GM19452 (cell line): ENCODE measurements at regions not wholly inside any gene's neighbourhood (a gene's known extent, or its start where the extent isn't known, plus 50 kb on each side); places are given as distances from the start of the nearest gene placed in this dataset.

Experiments
- ATAC-seq: cut with Tn5 transposase; IDR thresholded peaks from one replicate; pipeline ENCODE4 v1.9.1; 2021; ENCODE audit not compliant: unreplicated experiment

- ATAC-seq: no peak
Measured at GRCh38 chr5:68447136-68447929, 231.8 kb downstream of the PIK3R1 start.

DNA sequence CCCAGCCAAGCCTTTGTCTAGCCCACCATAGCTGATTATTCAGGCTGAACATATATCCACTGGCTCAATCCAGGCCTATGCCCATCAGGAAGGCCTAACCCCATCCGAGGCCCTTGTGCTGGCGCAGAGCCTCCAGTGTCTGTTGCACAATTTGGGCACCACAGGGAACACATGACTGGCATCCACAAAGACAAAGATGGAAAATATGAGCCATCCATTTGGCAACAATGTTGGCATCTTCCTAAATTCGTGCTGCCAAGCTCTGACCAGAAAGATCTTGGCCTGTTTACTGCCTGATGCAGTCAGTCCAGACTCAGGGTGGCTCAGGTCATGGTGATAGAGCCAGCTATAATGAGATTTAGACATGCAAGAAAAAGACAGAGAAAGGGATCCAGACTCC, 233.8 kb downstream of the PIK3R1 start:
- ATAC-seq: no peak

GRCh38 chr5:68450245-68450852, 234.8 kb downstream of the PIK3R1 start:
- ATAC-seq: no peak

- no peak for ATAC-seq
Measured at GRCh38 chr5:68452286-68452685, 236.7 kb downstream of the PIK3R1 start.

- no peak for ATAC-seq
Measured at GRCh38 chr5:68454172-68454571, 238.6 kb downstream of the PIK3R1 start.

GRCh38 chr5:68454766-68455165, 239.2 kb downstream of the PIK3R1 start:
- no peak for ATAC-seq

DNA sequence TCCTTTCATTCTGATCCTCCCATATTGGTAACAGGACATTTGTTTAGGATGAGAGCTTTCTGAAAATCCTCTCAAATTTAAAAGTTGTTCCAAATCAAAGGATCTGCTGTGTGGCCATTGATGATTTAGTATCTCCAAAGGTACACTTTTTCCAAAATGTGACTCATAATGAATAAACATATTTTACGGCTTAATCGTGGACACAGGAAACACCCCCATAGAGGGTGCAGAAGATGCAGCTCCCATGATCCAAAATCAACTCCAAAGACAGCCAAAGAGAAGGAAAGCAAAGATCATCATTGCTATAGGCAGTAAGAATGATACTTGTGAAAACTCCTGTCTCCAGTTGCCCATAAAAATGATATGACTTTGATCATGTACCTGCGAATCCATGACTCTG, 239.7 kb downstream of the PIK3R1 start:
- no peak for ATAC-seq

DNA sequence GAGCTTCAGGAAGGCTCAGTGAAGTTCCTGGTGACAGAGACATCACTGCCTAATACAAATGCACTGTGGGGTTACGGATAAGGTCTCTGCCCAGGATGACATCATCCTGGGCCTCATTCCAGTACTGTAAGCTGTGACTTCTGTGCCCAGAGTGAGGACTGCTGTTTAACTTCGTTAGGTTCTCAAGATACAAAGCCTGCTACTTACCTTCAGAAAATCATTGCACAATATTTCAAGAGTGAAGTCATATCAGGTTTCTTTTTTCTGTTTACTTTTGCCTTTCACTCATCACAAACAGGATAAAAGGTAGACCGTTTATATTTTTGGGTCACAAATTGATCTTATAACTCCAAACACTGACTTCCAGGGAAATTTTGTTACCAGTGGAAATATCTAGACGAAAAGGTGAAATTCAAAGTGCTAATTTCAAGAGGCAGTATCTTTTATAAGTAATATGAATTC, 241.2 kb downstream of the PIK3R1 start:
- no peak for ATAC-seq

DNA sequence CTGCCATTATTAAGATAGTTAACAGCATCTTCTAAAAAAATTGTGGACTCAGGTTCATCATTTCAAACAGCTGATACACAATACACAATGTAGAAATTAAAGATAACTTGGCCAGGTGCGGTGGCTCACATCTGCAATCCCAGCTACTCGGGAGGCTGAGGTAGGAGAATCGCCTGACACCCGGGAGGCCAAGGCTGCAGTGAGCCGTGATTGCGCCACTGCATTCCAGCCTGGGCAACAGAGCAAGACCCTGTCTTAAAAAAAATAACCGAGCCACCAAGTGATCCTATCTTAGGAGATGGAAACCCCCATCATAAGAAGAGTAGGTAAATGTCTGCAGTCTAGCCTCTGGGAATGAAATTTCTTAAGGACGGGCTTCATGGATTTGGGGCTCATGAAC, 241.7 kb downstream of the PIK3R1 start:
- ATAC-seq: no peak

DNA sequence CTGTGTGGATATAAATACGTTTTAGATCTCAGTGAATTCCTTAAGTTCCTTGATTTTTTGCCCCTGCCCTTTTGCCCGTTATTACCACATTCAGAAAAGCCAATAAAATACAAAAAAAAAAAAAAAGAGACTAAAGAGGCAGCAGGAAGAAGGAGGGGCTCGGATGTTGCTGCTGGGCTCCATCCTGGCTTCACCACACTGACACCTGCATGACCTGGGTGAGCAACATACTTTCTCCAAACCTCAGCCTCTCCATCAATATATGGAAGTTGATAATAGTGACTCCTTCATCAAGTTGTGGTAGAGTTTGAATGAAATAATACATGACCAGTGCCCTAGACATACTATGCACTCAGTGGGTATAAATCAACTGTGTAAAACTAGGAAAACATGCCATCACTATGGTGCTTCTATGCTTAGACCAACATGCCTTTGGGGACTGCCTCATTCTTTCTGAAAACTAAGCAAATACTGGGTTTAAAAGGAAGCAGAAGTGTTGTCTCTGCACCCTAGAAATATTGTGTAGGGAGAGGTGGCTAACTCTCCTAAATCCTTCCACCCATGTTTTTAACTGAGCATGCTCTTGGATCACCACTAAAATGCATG, 243.0 kb downstream of the PIK3R1 start:
- no peak for ATAC-seq

DNA sequence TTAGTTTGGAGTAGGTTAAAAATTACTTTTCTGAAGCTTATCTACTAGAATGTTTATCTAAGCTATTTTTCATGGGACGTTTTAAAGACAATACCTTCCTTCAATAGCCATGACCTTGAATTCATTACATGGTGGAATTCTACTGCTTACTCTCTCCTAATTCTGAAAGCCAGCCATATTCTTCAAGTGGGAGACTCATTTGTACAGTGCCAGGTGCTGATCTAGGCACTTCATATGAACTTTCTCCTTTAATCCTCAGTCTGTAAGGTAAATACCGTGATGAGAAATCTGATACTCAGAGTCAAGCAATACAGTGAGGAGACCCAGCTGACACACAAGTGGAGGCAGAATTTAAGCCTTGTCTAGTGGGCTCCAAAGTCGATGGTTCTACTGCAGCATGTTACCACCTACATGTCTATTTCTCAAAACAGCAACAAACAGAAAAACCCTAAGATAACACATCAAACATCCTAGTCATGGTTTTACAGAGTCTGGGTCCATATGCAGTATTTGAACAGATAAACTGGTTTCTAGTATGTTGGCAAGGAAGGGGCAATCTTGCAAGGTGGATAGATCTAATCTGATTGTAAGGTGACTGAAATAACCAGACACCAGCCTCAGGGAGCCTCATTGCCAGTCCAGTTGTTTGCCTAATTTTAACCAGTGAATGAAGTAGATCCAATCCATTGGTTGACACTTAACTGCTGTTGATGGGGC, 243.7 kb downstream of the PIK3R1 start:
- ATAC-seq: no peak

- no peak for ATAC-seq
Measured at GRCh38 chr5:68459810-68460139, 244.2 kb downstream of the PIK3R1 start.

DNA sequence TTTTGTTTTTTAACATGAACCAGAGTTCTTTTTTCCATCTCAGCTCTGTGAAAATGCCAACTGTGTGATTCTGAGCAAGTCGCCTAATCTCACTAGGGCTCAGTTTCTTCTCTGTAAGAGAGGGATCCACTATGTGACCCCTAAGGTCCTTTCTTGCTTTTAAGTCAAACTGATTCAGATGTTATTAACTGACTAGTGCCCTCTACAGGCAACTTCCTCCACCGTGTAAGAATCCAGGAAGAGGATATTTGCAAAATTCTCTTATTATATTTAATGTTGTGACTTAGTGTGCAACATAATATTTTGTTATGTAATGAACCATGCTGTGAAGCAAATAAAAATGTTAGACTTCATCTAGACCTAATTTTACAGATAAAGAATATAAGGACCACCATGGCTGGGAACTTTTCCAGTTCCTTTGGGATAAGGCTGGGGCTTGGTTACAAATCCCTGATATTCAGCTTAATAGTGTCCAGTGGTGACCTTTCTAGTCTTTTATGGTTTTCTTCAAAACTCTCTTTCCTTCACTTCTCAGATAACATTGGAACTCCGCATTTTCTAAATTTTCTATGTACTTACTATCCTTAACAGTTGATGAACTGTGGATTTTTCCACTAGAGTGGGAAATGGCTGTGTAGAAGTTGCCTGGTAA, 244.7 kb downstream of the PIK3R1 start:
- ATAC-seq: no peak

GRCh38 chr5:68463606-68464005, 248.1 kb downstream of the PIK3R1 start:
- no peak for ATAC-seq

- ATAC-seq: no peak
Measured at GRCh38 chr5:68464424-68464823, 248.9 kb downstream of the PIK3R1 start.

- no peak for ATAC-seq
Measured at GRCh38 chr5:68465133-68465532, 249.6 kb downstream of the PIK3R1 start.

GRCh38 chr5:68465934-68466551, 250.5 kb downstream of the PIK3R1 start:
- ATAC-seq: no peak

GRCh38 chr5:68467208-68467607, 251.7 kb downstream of the PIK3R1 start:
- no peak for ATAC-seq

DNA sequence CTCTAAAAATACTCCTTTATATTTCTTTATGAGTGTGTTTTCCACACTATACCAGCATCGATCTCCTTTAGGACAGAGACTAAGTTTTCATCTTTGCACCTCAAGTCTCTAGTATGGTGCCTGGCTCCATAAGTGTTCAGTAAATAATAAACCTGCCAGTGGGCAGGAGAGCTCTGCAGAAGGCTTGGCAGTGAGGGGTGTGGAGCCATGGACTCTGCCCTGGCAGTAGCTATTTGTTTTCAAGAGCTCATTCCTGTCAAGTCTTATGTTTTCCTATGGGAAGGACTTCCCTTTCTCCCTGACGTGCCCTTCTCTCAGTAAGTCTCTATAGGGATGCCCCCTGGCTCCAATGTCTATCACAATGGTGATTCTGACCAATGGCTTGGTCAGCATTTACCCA, 252.2 kb downstream of the PIK3R1 start:
- ATAC-seq: no peak

DNA sequence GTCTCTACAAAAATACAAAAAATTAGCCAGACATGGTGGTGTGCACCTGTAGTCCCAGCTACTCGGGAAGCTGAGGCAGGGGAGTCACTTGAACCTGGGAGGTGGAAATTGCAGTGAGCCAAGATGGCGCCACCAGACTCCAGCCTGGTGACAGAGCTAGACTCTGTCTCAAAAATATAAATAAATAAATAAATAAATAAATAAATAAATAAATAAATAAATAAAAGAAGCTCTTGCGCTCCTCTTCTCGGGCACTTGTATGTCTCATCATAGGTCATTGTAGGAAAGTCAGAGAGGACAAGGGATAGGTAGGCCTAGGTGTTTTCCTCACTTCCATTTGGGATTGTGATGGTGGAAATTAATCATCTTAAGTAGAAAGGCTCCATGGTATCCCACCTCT, 252.8 kb downstream of the PIK3R1 start:
- no peak for ATAC-seq

GRCh38 chr5:68475476-68475983, 260.0 kb downstream of the PIK3R1 start:
- ATAC-seq: no peak
